ENCODE measurements at regions not wholly inside any gene's neighbourhood (a gene's known extent, or its start where the extent isn't known, plus 50 kb on each side); places are given as distances from the start of the nearest gene placed in this dataset.

- no peak for DNase-seq (ENCODE audit: low read depth, low spot score)
- H3K4me3 ChIP-seq (ENCODE audit: low read length), result no peak overlapping the region
Measured at GRCh38 chr2:21924640-21925285, 801.0 kb downstream of the TDRD15 start.

- no peak overlapping the region for H3K4me3 ChIP-seq (ENCODE audit: low read length)
- no peak for DNase-seq (ENCODE audit: low read depth, low spot score)
Measured at GRCh38 chr2:21928292-21928691, 804.5 kb downstream of the TDRD15 start.

GRCh38 chr2:21930226-21930625, 806.5 kb downstream of the TDRD15 start:
- DNase-seq (ENCODE audit: low read depth, low spot score), result no peak

GRCh38 chr2:21939967-21940366, 816.2 kb downstream of the TDRD15 start:
- DNase-seq (ENCODE audit: low read depth, low spot score), result no peak
- no peak overlapping the region for H3K4me3 ChIP-seq (ENCODE audit: low read length)

More at GRCh38 chr2:21930226-21930625, 806.5 kb downstream of the TDRD15 start:
- no peak overlapping the region for H3K4me3 ChIP-seq (ENCODE audit: low read length)

GRCh38 chr2:21944536-21944935, 820.8 kb downstream of the TDRD15 start:
- no peak for DNase-seq (ENCODE audit: low read depth, low spot score)
- no peak overlapping the region for H3K4me3 ChIP-seq (ENCODE audit: low read length)

- H3K4me3 ChIP-seq (ENCODE audit: low read length), result no peak overlapping the region
- DNase-seq (ENCODE audit: low read depth, low spot score), result no peak
Measured at GRCh38 chr2:21945658-21946057, 821.9 kb downstream of the TDRD15 start.

- DNase-seq (ENCODE audit: low read depth, low spot score), result no peak
- H3K4me3 ChIP-seq (ENCODE audit: low read length), result no peak overlapping the region
Measured at GRCh38 chr2:21947046-21947445, 823.3 kb downstream of the TDRD15 start.

GRCh38 chr2:21966139-21966538, 842.4 kb downstream of the TDRD15 start:
- no peak overlapping the region for H3K4me3 ChIP-seq (ENCODE audit: low read length)
- no peak for DNase-seq (ENCODE audit: low read depth, low spot score)

GRCh38 chr2:21970971-21971370, 847.2 kb downstream of the TDRD15 start:
- no peak for DNase-seq (ENCODE audit: low read depth, low spot score)

GRCh38 chr2:21972586-21972985, 848.8 kb downstream of the TDRD15 start:
- DNase-seq (ENCODE audit: low read depth, low spot score), result no peak
- H3K4me3 ChIP-seq (ENCODE audit: low read length), result no peak overlapping the region

More at GRCh38 chr2:21970971-21971370, 847.2 kb downstream of the TDRD15 start:
- H3K4me3 ChIP-seq (ENCODE audit: low read length), result no peak overlapping the region

GRCh38 chr2:21981127-21981526, 857.4 kb downstream of the TDRD15 start:
- no peak for DNase-seq (ENCODE audit: low read depth, low spot score)
- no peak overlapping the region for H3K4me3 ChIP-seq (ENCODE audit: low read length)

GRCh38 chr2:21993002-21993401, 869.2 kb downstream of the TDRD15 start:
- no peak overlapping the region for H3K4me3 ChIP-seq (ENCODE audit: low read length)
- no peak for DNase-seq (ENCODE audit: low read depth, low spot score)

GRCh38 chr2:21996339-21996738, 872.6 kb downstream of the TDRD15 start:
- no peak for DNase-seq (ENCODE audit: low read depth, low spot score)
- H3K4me3 ChIP-seq (ENCODE audit: low read length), result no peak overlapping the region

- no peak overlapping the region for H3K4me3 ChIP-seq (ENCODE audit: low read length)
- DNase-seq (ENCODE audit: low read depth, low spot score), result no peak
Measured at GRCh38 chr2:21999522-21999921, 875.8 kb downstream of the TDRD15 start.

GRCh38 chr2:22002066-22002465, 878.3 kb downstream of the TDRD15 start:
- H3K4me3 ChIP-seq (ENCODE audit: low read length), result no peak overlapping the region
- no peak for DNase-seq (ENCODE audit: low read depth, low spot score)

GRCh38 chr2:22003270-22003669, 879.5 kb downstream of the TDRD15 start:
- no peak for DNase-seq (ENCODE audit: low read depth, low spot score)
- no peak overlapping the region for H3K4me3 ChIP-seq (ENCODE audit: low read length)

GRCh38 chr2:22011048-22011447, 887.3 kb downstream of the TDRD15 start:
- H3K4me3 ChIP-seq (ENCODE audit: low read length), result no peak overlapping the region
- DNase-seq (ENCODE audit: low read depth, low spot score), result no peak

GRCh38 chr2:22020091-22020742, 896.4 kb downstream of the TDRD15 start:
- no peak overlapping the region for H3K4me3 ChIP-seq (ENCODE audit: low read length)
- no peak for DNase-seq (ENCODE audit: low read depth, low spot score)

- no peak for DNase-seq (ENCODE audit: low read depth, low spot score)
- H3K4me3 ChIP-seq (ENCODE audit: low read length), result no peak overlapping the region
Measured at GRCh38 chr2:22027345-22028005, 903.7 kb downstream of the TDRD15 start.

GRCh38 chr2:22035361-22035830, 911.6 kb downstream of the TDRD15 start:
- no peak overlapping the region for H3K4me3 ChIP-seq (ENCODE audit: low read length)
- no peak for DNase-seq (ENCODE audit: low read depth, low spot score)

Measured in Jurkat, Clone E6-1 (cell line).